ENCODE measurements at regions not wholly inside any gene's neighbourhood (a gene's known extent, or its start where the extent isn't known, plus 50 kb on each side); places are given as distances from the start of the nearest gene placed in this dataset.

DNA sequence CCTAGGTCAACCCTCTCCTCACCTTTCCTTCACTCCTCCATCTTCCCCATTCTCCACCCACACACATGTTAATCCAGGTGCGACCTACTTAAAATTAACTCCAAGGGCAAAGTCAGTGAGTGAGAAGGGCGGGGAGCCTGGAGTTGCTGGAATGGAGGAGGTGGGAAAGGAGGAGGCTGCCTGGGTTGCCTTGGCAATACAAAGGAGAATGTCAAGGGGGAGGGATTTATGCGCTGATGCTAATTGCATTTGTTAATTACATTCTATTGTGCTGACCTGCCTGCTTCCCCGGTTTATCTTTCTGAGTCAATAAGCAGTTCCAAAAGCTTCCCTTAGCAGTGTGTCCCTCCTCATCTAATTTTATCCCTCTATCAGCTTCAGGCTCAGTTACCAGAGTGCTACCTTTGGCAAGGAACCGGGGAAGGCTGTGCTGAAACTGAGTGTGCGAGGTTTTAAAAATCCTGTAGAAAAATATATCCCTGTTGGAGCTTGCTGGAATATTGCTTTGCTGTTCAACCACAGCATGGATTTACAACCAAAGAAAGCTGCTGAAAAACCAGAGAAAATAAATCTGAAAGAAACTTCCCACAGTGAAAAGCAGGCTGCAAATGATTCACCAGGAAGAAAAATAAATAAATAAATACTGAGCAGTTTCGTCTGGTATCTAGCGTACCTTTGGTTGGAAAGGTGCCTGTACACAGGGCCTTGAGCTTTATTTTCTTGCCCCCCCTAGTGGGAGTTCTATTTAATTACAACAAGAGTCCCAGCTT lies 113.2 kb upstream of the DGKB start:
- H3K4me3 ChIP-seq = peak overlapping the region; percentile 22
- peak; percentile 85 to 89 for DNase-seq (ENCODE audit: low read depth in 1 of 2, low spot score in 1 of 2)
- no peaks in the 10 kb centered on the region for H3K36me3 ChIP-seq
- no peaks in the 10 kb centered on the region for H3K27me3 ChIP-seq
- TF ChIP-seq, protein P1, sequence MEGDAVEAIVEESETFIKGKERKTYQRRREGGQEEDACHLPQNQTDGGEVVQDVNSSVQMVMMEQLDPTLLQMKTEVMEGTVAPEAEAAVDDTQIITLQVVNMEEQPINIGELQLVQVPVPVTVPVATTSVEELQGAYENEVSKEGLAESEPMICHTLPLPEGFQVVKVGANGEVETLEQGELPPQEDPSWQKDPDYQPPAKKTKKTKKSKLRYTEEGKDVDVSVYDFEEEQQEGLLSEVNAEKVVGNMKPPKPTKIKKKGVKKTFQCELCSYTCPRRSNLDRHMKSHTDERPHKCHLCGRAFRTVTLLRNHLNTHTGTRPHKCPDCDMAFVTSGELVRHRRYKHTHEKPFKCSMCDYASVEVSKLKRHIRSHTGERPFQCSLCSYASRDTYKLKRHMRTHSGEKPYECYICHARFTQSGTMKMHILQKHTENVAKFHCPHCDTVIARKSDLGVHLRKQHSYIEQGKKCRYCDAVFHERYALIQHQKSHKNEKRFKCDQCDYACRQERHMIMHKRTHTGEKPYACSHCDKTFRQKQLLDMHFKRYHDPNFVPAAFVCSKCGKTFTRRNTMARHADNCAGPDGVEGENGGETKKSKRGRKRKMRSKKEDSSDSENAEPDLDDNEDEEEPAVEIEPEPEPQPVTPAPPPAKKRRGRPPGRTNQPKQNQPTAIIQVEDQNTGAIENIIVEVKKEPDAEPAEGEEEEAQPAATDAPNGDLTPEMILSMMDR (IDR thresholded peaks at IDR 0.05; ENCODE audit: low read depth, low read length) = peak; percentile 68
- peaks cover 6% of the 10 kb centered on the region for H3K4me1 ChIP-seq (ENCODE audit: low read depth)
- peak overlapping the region; percentile 44 for H3K27ac ChIP-seq
- no peaks in the 10 kb centered on the region for H3K9me3 ChIP-seq (ENCODE audit: low read depth)

DNA sequence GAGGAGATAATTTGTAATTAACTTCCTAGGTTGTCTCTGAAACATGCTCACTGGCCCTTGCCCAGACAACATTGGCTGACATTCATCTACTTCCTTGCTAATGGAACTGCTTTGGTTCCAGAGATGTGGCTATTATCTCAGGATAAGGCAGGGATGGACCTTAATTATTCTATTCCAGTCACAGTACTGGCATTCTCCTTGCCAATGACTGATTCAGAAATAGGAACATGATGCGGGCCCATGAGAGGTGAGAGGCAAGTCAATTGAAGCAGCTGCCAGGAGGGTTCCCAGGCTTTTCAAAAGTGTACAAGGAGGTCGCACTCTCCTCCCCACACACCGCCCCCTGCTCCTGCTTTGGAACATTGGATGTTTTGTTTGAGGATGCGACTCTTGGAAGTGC lies 109.6 kb upstream of the DGKB start:
- Histone ChIP-seq H3K9me3 (ENCODE audit: low read depth) (no peaks in the 10 kb centered on the region), H3K27me3 (no peaks in the 10 kb centered on the region), H3K27ac (no peak overlapping the region), H3K36me3 (no peaks in the 10 kb centered on the region), H3K4me1 (ENCODE audit: low read depth) (peaks cover 6% of the 10 kb centered on the region), H3K4me3 (no peak overlapping the region)
- TF ChIP-seq, protein P1 (IDR thresholded peaks at IDR 0.05; ENCODE audit: low read depth, low read length) = no peak
- no peak for DNase-seq (ENCODE audit: low read depth in 1 of 2, low spot score in 1 of 2)

DNA sequence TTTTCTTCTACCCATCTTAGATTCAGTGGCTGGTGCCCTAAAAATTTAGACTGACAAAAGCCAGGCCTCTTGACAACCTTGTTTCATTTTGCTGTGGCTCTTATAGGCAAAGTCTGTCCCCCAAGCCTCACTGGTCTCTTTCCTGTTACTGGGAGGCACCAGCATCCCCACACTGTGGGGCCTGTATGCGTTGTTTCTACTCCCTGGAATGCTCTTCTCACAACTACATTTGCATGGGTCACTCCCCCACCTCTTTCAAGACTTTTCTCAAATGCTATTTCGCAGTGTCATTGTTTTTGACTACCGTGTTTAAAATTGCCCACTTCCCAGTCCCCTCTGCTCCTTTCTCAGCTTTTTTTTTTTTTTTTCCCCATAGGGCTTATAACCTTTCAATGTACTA lies 108.7 kb upstream of the DGKB start:
- H3K4me1 ChIP-seq (ENCODE audit: low read depth) = peaks cover 6% of the 10 kb centered on the region
- no peak overlapping the region for H3K4me3 ChIP-seq
- TF ChIP-seq, protein P1 (IDR thresholded peaks at IDR 0.05; ENCODE audit: low read depth, low read length) = no peak
- no peaks in the 10 kb centered on the region for H3K9me3 ChIP-seq (ENCODE audit: low read depth)
- no peaks in the 10 kb centered on the region for H3K36me3 ChIP-seq
- no peaks in the 10 kb centered on the region for H3K27me3 ChIP-seq
- no peak overlapping the region for H3K27ac ChIP-seq
- DNase-seq (ENCODE audit: low read depth in 1 of 2, low spot score in 1 of 2) = no peak

DNA sequence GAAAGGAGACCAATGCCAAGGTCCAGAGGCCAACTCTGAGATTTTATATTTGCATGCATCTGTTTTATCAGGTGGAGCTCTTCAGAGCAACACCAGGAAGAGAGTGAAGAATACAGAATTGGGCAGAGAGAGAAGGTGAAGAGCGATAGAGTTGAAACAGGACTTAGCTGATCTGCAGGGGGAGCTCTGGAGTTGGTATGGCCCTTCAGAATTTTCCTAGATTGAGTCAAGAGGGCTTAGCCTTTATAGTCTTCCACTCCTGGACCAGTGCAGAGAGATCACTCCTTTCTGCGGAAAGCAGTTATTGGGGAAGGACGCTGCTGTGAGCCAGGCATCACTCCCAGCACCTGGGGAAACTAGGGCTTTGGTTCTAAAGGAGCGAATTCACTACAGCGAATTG lies 105.0 kb upstream of the DGKB start:
- TF ChIP-seq, protein P1 (IDR thresholded peaks at IDR 0.05; ENCODE audit: low read depth, low read length) = peak; percentile 47
- DNase-seq (ENCODE audit: low read depth in 1 of 2, low spot score in 1 of 2) = peak; percentile 5 to 13
- no peaks in the 10 kb centered on the region for H3K9me3 ChIP-seq (ENCODE audit: low read depth)
- no peak overlapping the region for H3K27ac ChIP-seq
- no peaks in the 10 kb centered on the region for H3K4me1 ChIP-seq (ENCODE audit: low read depth)
- H3K36me3 ChIP-seq = no peaks in the 10 kb centered on the region
- H3K4me3 ChIP-seq = no peak overlapping the region
- H3K27me3 ChIP-seq = no peaks in the 10 kb centered on the region

DNA sequence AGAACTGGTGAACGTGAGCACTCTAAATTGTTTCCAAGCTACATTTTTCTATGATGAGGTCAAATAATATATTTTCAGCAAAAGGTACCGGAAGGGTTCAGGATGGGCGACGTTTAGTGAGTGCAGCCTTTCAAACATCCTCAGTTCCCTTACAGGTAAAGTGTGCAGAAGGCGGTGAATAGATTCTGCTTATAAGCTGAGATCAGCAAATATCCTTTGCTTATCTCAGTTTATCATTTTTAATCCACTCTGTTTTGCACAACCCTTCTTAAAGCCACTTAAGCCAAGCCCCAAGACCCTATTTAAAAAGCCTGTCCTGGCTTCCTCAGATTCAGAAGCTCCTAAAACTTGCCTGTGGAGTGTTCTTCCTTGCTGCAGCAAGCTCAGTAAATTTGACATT lies 103.1 kb upstream of the DGKB start:
- TF ChIP-seq, protein P1 (IDR thresholded peaks at IDR 0.05; ENCODE audit: low read depth, low read length) = no peak
- Histone ChIP-seq H3K4me3 (no peak overlapping the region), H3K27ac (no peak overlapping the region), H3K9me3 (ENCODE audit: low read depth) (no peaks in the 10 kb centered on the region), H3K27me3 (no peaks in the 10 kb centered on the region), H3K36me3 (no peaks in the 10 kb centered on the region), H3K4me1 (ENCODE audit: low read depth) (no peaks in the 10 kb centered on the region)
- DNase-seq (ENCODE audit: low read depth in 1 of 2, low spot score in 1 of 2) = no peak
